ENCODE measurements at regions not wholly inside any gene's neighbourhood (a gene's known extent, or its start where the extent isn't known, plus 50 kb on each side); places are given as distances from the start of the nearest gene placed in this dataset.
A peak's percentile ranks its signal among the peaks of the same experiment; 100 is the strongest.

DNA sequence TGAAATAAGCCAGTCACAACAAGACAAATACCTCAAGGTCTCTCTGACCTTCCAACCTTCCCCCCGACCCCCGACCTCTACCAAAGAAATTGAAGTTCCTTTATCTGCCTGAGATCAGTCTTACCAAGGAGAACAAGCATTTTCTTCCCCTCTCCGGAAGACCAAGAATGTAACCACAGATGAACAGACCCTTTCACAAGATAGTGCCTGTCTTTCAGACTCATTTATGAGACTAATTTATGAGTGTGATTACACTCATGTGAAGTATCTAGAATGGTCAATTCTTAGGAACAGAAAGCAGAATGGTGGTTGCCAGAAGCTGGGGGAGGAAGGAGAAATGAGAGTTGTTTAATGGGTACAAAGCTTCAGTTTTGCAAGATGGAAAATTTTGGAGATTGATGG is 108.9 kb upstream of the MKLN1 start:
- Histone ChIP-seq H3K27me3 (no peaks in the 10 kb centered on the region), H3K27ac (no peak overlapping the region), H3K4me3 (replicated peaks in 1 of 3) (no peak overlapping the region), H3K9me3 (no peaks in the 10 kb centered on the region), H3K4me1 (peaks cover 0 to 3% of the 10 kb centered on the region in 2 donors), H3K36me3 (no peaks in the 10 kb centered on the region)
- intact Hi-C loops (cut with DNase I) = no loop called here
- TF ChIP-seq, protein P1, sequence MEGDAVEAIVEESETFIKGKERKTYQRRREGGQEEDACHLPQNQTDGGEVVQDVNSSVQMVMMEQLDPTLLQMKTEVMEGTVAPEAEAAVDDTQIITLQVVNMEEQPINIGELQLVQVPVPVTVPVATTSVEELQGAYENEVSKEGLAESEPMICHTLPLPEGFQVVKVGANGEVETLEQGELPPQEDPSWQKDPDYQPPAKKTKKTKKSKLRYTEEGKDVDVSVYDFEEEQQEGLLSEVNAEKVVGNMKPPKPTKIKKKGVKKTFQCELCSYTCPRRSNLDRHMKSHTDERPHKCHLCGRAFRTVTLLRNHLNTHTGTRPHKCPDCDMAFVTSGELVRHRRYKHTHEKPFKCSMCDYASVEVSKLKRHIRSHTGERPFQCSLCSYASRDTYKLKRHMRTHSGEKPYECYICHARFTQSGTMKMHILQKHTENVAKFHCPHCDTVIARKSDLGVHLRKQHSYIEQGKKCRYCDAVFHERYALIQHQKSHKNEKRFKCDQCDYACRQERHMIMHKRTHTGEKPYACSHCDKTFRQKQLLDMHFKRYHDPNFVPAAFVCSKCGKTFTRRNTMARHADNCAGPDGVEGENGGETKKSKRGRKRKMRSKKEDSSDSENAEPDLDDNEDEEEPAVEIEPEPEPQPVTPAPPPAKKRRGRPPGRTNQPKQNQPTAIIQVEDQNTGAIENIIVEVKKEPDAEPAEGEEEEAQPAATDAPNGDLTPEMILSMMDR (IDR thresholded peaks at IDR 0.05) = no peak
- TF ChIP-seq POLR2A (IDR thresholded peaks at IDR 0.05) = no peak
- 52 to 68% methylated on average over 3 of the region's 3 CpGs for WGBS, 2 donors
- no peak for DNase-seq

DNA sequence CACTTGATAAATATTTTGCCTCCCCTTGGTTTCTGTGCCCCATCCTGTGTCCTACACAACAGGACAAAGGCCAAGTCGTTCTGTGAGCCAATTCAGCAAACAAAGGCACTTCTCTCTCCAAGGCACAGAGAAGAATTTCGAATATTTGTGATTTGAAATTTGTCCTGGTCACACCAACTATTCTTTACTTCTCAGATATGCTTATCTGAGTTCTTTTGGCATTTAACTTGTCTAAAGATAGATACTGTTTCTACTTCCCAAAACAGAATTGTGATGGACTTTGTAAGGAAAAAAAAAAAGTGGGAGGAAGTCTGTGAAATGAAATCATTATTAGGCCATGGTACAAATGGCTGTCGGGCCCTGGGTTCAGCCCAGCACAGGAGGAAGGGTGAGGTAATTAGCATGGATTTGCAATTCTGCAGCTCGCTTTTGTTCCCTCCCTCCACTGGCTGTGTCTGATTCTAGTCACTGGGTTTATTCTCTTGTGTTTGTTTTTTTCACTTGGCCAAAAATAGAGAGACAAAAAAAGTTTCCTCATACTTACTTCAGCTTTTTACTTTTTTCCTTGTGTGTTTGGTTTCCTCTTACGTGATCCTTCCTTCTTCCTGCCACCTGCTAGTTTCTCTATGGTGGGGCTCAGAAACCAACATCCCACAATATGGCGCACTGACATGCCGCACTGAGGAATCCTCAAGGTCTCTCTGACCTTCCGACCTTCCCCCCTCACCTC is 108.2 kb upstream of the MKLN1 start:
- no peak overlapping the region for H3K4me3 ChIP-seq (replicated peaks in 1 of 3)
- peak in 1 of 2 donors; percentile 17 for DNase-seq

DNA sequence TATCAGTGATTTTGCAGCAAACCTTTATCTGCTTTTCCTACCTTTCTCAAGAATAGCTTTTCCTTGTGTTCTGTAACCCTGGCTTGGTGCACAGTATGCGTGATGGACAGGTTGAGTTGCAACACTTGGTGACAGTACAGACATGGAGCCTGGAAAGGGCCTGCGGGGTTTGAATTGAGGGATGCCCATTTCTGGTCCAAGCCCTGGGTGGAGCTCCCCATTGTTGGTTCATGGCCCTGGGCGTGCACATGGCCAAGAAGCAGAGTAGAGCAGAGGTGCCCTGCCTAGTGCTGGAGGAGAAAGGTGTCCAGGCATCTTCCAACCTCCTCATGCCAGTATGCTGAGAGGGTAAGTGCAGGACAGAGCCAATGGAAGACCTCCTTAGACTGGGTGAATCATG is 106.6 kb upstream of the MKLN1 start:
- 95 to 96% methylated on average over 3 of the region's 3 CpGs for WGBS, 2 donors
- no peak overlapping the region for H3K4me3 ChIP-seq (replicated peaks in 1 of 3)
- TF ChIP-seq, protein P1 (IDR thresholded peaks at IDR 0.05) = no peak
- no peak for TF ChIP-seq POLR2A (IDR thresholded peaks at IDR 0.05)
- no peaks in the 10 kb centered on the region for H3K9me3 ChIP-seq
- H3K27ac ChIP-seq = no peak overlapping the region
- H3K36me3 ChIP-seq = no peaks in the 10 kb centered on the region
- no peaks in the 10 kb centered on the region for H3K27me3 ChIP-seq
- intact Hi-C loops (cut with DNase I) = no loop called here
- H3K4me1 ChIP-seq = peaks cover 12 to 14% of the 10 kb centered on the region in 2 donors
- no peak for DNase-seq

More for the DNA sequence above, 108.2 kb upstream of the MKLN1 start:
- Histone ChIP-seq H3K9me3 (no peaks in the 10 kb centered on the region), H3K27me3 (no peaks in the 10 kb centered on the region), H3K27ac (peak overlapping the region in 2 of 3 donors; percentile 11 to 32), H3K4me1 (peaks cover 0 to 3% of the 10 kb centered on the region in 2 donors), H3K36me3 (no peaks in the 10 kb centered on the region)
- no peak for TF ChIP-seq POLR2A (IDR thresholded peaks at IDR 0.05)
- TF ChIP-seq, protein P1 (IDR thresholded peaks at IDR 0.05) = no peak
- 61 to 62% methylated on average over 8 of the region's 8 CpGs for WGBS, 2 donors
- intact Hi-C loops (cut with DNase I) = no loop called here

DNA sequence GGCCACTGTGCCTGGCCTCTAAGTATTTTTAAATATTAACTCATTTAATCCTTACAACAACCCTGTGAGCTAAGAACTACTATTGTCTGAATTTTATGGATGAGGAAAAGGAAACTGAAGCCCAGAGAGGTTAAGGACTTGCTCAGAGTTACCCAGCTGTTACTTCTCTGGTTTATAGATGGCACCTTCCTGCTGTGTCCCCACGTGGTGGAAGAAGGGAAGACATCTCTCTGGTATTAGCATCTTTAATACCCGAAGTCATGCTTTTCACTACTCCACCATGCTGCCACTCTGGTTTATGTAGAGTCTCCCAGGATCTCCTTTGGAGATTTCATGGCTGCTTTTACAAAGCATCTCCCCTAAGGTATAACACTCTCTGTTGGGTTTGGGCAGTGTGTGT is 105.5 kb upstream of the MKLN1 start:
- no peak for TF ChIP-seq POLR2A (IDR thresholded peaks at IDR 0.05)
- TF ChIP-seq, protein P1 (IDR thresholded peaks at IDR 0.05) = no peak
- H3K9me3 ChIP-seq = no peaks in the 10 kb centered on the region
- no peaks in the 10 kb centered on the region for H3K27me3 ChIP-seq
- H3K4me3 ChIP-seq (replicated peaks in 1 of 3) = no peak overlapping the region
- intact Hi-C loops (cut with DNase I) = no loop called here
- no peak for DNase-seq
- 65 to 69% methylated on average over 2 of the region's 2 CpGs for WGBS, 2 donors
- H3K36me3 ChIP-seq = no peaks in the 10 kb centered on the region
- no peak overlapping the region for H3K27ac ChIP-seq
- H3K4me1 ChIP-seq = peaks cover 17 to 18% of the 10 kb centered on the region in 2 donors

DNA sequence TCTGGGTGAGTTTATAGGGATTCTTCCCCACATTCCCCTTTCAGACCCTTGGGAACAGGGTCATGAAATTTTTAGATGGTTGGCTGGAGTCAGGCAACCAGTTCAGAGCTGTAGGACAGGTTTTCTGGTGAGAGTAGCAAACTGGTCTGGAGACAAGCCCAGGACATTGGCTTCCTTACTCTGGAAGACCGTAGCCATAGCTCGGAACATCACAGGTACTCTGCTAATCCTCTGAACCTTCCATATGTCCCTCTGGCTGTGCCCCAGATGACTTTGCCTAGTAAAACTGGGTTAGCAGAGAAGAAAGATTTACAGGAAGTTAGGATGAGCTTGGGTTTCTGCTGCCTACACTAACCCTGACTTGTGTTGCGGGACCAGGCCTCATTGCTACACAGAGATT is 104.5 kb upstream of the MKLN1 start:
- WGBS, 2 donors = 75 to 100% methylated on average over 3 of the region's 3 CpGs
- H3K36me3 ChIP-seq = no peaks in the 10 kb centered on the region
- H3K27me3 ChIP-seq = no peaks in the 10 kb centered on the region
- intact Hi-C loops (cut with DNase I) = no loop called here
- DNase-seq = no peak
- peaks cover 17 to 18% of the 10 kb centered on the region in 2 donors for H3K4me1 ChIP-seq
- H3K9me3 ChIP-seq = no peaks in the 10 kb centered on the region
- H3K27ac ChIP-seq = no peak overlapping the region
- no peak for TF ChIP-seq POLR2A (IDR thresholded peaks at IDR 0.05)
- TF ChIP-seq, protein P1 (IDR thresholded peaks at IDR 0.05) = no peak
- no peak overlapping the region for H3K4me3 ChIP-seq (replicated peaks in 1 of 3)
